ENCODE measurements at regions not wholly inside any gene's neighbourhood (a gene's known extent, or its start where the extent isn't known, plus 50 kb on each side); places are given as distances from the start of the nearest gene placed in this dataset.

DNA sequence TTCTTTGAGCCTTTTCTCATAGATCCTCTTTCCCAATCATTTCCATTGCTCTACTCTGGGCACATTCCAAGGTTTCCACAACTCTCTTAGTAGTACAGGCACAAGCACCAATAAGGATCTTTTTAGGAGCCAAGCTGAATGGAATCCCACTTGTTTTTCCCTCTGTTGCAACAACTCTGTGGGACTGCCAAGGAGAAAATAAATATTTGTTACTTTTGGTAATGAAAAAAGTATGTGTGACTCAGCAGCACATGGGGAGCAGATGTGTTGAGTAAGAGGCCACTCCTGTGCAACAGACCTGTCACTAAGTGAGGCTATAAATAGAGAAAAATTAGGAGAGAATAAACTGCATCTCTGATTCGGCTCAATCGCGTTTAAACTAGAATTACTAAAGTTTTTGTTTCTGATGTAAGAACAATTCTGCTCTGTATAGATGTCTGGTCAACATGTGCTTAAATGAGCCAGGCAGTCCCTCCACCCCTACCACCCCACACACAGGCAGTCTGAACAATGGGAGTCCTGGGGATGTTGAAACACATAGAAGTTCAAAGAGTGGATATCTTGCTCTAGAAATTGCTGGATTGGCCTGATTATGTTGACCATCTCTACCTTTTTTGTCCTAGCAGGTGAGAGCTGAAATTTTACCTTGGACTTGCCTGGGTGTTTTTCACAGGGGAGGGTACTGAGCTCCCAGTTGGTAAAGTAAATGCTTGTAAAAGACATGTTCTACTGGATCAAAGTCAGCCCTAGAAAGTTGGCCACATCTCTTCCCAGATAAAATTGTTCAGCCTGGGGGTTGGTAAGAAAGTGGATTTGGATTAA lies 244.3 kb upstream of the NOVA1 start:
- ATAC-seq (peak; percentile 96), DNase-seq (no peak)
- intact Hi-C loops (cut with DNase I), result no loop called here
- no peaks in the 10 kb centered on the region for H3K36me3 ChIP-seq
- H3K27me3 ChIP-seq (ENCODE audit: low read depth), result no peaks in the 10 kb centered on the region
- TF ChIP-seq, protein P1, sequence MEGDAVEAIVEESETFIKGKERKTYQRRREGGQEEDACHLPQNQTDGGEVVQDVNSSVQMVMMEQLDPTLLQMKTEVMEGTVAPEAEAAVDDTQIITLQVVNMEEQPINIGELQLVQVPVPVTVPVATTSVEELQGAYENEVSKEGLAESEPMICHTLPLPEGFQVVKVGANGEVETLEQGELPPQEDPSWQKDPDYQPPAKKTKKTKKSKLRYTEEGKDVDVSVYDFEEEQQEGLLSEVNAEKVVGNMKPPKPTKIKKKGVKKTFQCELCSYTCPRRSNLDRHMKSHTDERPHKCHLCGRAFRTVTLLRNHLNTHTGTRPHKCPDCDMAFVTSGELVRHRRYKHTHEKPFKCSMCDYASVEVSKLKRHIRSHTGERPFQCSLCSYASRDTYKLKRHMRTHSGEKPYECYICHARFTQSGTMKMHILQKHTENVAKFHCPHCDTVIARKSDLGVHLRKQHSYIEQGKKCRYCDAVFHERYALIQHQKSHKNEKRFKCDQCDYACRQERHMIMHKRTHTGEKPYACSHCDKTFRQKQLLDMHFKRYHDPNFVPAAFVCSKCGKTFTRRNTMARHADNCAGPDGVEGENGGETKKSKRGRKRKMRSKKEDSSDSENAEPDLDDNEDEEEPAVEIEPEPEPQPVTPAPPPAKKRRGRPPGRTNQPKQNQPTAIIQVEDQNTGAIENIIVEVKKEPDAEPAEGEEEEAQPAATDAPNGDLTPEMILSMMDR (IDR thresholded peaks at IDR 0.05), result no peak
- H3K4me3 ChIP-seq, result no peak overlapping the region
- H3K27ac ChIP-seq, result peak overlapping the region; percentile 53
- no peaks in the 10 kb centered on the region for H3K9me3 ChIP-seq
- H3K4me1 ChIP-seq, result peaks cover 4% of the 10 kb centered on the region

DNA sequence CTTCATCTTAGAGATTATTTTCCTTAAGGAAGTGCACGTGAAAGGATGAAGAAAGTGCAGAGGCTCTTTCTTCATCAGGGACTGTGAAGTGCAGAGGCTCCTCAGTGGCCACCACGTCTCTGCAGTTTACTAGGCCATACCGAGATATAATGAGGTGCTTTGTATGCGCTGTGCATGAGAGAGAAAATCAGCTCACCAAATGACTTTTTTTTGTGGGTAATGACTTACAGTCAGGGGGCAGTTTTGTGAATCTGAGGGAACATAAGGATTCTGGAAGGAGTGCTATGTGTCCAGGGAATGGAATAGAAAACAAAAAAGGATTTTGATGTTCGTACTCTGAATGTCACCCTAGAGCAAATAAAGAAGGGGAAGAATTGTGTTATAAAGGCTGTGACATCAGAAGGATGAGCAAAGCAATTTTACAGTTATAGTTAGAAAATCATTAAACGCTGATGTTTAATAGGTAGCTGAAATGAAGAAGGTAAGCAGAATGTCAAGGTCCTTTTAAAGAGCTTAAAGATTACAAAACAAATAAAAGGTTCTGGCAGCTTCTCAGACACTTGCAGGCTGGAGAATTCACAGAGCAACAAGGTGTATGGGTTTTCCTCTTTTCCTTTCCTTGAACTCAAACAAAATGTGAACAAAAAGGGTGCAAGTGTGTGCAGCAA lies 247.5 kb upstream of the NOVA1 start:
- TF ChIP-seq, protein P1 (IDR thresholded peaks at IDR 0.05), result no peak
- Histone ChIP-seq H3K36me3 (no peaks in the 10 kb centered on the region), H3K9me3 (no peaks in the 10 kb centered on the region), H3K27ac (no peak overlapping the region), H3K4me1 (peaks cover 4% of the 10 kb centered on the region), H3K4me3 (no peak overlapping the region), H3K27me3 (ENCODE audit: low read depth) (no peaks in the 10 kb centered on the region)
- no peak for ATAC-seq
- DNase-seq, result no peak
- intact Hi-C loops (cut with DNase I), result no loop called here

DNA sequence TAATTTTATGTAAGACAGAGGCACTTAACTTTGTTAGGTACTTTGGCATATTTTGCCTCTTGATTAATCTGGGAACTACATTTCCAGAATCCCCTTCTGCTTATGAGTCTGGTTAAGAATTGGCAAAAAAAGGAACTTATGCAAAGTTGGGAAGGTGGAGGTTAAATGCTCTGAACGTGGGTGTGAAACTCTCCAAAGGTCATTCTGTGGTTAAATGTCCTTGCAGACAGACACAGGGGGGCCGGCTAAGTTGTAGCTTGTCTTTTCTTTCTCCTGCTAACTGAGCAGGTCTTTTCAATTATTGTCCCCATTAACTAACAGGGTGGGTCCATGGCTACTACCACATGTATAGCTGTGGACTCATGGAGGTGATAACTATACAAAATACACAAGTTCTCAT lies 248.6 kb upstream of the NOVA1 start:
- TF ChIP-seq, protein P1 (IDR thresholded peaks at IDR 0.05), result no peak
- H3K9me3 ChIP-seq, result no peaks in the 10 kb centered on the region
- intact Hi-C loops (cut with DNase I), result no loop called here
- no peak overlapping the region for H3K27ac ChIP-seq
- H3K36me3 ChIP-seq, result no peaks in the 10 kb centered on the region
- DNase-seq (no peak), ATAC-seq (no peak)
- no peaks in the 10 kb centered on the region for H3K27me3 ChIP-seq (ENCODE audit: low read depth)
- peaks cover 4% of the 10 kb centered on the region for H3K4me1 ChIP-seq
- H3K4me3 ChIP-seq, result no peak overlapping the region

DNA sequence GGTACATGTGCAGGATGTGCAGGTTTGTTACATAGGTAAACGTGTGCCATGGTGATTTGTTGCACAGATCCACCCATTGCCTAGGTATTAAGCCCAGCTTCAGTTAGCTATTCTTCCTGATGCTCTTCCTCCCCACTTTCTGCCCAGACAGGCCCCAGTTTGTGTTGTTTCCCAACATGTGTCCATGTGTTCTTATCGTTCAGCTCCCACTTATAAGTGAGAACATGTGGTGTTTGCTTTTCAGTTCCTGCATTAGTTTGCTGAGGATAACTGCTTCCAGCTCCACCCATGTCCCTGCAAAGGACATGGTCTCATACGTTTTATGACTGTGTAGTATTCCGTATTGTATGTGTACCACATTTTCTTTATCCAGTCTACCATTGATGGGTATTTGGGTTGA lies 251.7 kb upstream of the NOVA1 start:
- TF ChIP-seq, protein P1 (IDR thresholded peaks at IDR 0.05), result no peak
- no peaks in the 10 kb centered on the region for H3K36me3 ChIP-seq
- H3K9me3 ChIP-seq, result no peaks in the 10 kb centered on the region
- H3K27me3 ChIP-seq (ENCODE audit: low read depth), result no peaks in the 10 kb centered on the region
- H3K4me3 ChIP-seq, result no peak overlapping the region
- no peak overlapping the region for H3K27ac ChIP-seq
- DNase-seq, result no peak
- H3K4me1 ChIP-seq, result no peaks in the 10 kb centered on the region
- intact Hi-C loops (cut with DNase I), result no loop called here
- ATAC-seq, result no peak

- intact Hi-C loops (cut with DNase I), result no loop called here
- TF ChIP-seq, protein P1 (IDR thresholded peaks at IDR 0.05), result no peak
- no peaks in the 10 kb centered on the region for H3K27me3 ChIP-seq (ENCODE audit: low read depth)
- no peak for ATAC-seq
- no peaks in the 10 kb centered on the region for H3K4me1 ChIP-seq
- DNase-seq, result no peak
- no peak overlapping the region for H3K4me3 ChIP-seq
- no peaks in the 10 kb centered on the region for H3K9me3 ChIP-seq
- no peak overlapping the region for H3K27ac ChIP-seq
- no peaks in the 10 kb centered on the region for H3K36me3 ChIP-seq
These were observed 254.0 kb upstream of the NOVA1 start for GRCh38 chr14:26851793-26852192.
